ENCODE measurements at regions not wholly inside any gene's neighbourhood (a gene's known extent, or its start where the extent isn't known, plus 50 kb on each side); places are given as distances from the start of the nearest gene placed in this dataset.

DNA sequence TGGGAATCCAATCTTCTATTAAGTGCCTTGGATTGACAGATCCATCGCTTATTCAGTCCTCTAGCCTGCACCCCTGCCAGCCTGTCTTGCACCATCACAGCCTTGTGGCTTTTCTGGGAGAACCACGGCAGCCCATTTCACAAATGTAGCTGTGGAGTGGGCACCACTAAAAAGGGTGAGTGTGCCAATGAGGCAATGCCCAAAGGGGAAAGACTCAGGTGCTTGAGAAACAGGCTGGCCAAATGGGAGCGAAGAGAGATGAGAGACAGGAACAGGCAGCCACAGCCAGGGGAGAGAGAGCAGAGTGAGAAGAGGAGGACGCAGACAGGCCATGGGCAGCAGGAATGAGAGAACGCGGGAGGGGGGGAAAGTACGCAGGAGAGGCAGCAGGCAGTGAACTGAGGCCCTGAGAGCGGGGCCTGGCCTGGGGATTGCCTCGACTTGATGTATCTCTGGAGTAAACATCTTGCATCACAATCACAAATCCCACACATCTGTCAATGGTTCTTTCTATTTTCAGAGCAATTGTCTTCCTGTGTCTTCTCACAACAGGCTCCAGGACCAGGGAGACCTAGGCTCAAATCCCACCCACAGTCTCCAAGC lies 173.1 kb downstream of the SYK start:
- TF ChIP-seq, protein P1, sequence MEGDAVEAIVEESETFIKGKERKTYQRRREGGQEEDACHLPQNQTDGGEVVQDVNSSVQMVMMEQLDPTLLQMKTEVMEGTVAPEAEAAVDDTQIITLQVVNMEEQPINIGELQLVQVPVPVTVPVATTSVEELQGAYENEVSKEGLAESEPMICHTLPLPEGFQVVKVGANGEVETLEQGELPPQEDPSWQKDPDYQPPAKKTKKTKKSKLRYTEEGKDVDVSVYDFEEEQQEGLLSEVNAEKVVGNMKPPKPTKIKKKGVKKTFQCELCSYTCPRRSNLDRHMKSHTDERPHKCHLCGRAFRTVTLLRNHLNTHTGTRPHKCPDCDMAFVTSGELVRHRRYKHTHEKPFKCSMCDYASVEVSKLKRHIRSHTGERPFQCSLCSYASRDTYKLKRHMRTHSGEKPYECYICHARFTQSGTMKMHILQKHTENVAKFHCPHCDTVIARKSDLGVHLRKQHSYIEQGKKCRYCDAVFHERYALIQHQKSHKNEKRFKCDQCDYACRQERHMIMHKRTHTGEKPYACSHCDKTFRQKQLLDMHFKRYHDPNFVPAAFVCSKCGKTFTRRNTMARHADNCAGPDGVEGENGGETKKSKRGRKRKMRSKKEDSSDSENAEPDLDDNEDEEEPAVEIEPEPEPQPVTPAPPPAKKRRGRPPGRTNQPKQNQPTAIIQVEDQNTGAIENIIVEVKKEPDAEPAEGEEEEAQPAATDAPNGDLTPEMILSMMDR (IDR thresholded peaks at IDR 0.05) = no peak
- TF ChIP-seq POLR2A (IDR thresholded peaks at IDR 0.05) = no peak
- TF ChIP-seq POLR2AphosphoS5 (IDR thresholded peaks at IDR 0.05) = no peak

Measured in breast epithelium (tissue), 3 donors.